H9 (cell line): ENCODE measurements at regions not wholly inside any gene's neighbourhood (a gene's known extent, or its start where the extent isn't known, plus 50 kb on each side); places are given as distances from the start of the nearest gene placed in this dataset.

Experiments used
- DNase-seq: peaks from one replicate; pipeline ENCODE4 v3.0.0-alpha.2; 2017
- H2AFZ ChIP-seq: one replicate; pipeline ENCODE4 v1.6.1; 2013; ENCODE audit warnings: mild to moderate bottlenecking, low read length, control low read depth, moderate library complexity
- H2AK5ac ChIP-seq: 2 replicates; pipeline ENCODE4 v1.6.1; 2013; ENCODE audit warnings: low read length, control low read depth, mixed read lengths; ENCODE audit not compliant: insufficient read length
- H2BK120ac ChIP-seq: one replicate; pipeline ENCODE4 v1.6.1; 2013; ENCODE audit warnings: low read depth, mild to moderate bottlenecking, low read length, control low read depth, inconsistent platforms; ENCODE audit not compliant: poor library complexity, severe bottlenecking
- H2BK12ac ChIP-seq: 2 replicates; pipeline ENCODE4 v1.6.1; 2013; ENCODE audit warnings: low read length, control low read depth, mixed read lengths, low read depth; ENCODE audit not compliant: insufficient read length
- H2BK15ac ChIP-seq: 2 replicates; pipeline ENCODE4 v1.6.1; 2013; ENCODE audit warnings: low read depth, low read length, control low read depth
- H2BK20ac ChIP-seq: one replicate; pipeline ENCODE4 v1.6.1; 2013; ENCODE audit warnings: low read depth, mild to moderate bottlenecking, low read length, control low read depth, inconsistent platforms; ENCODE audit not compliant: poor library complexity, severe bottlenecking
- H2BK5ac ChIP-seq: 2 replicates; pipeline ENCODE4 v1.6.1; 2013; ENCODE audit warnings: low read length, control low read depth, mixed read lengths; ENCODE audit not compliant: insufficient read length
- H3K14ac ChIP-seq: 2 replicates; pipeline ENCODE4 v1.6.1; 2013; ENCODE audit warnings: low read length, control low read depth; ENCODE audit not compliant: insufficient read depth
- H3K18ac ChIP-seq: 2 replicates; pipeline ENCODE4 v1.6.1; 2013; ENCODE audit warnings: low read depth, mild to moderate bottlenecking, mixed read lengths, low read length, control low read depth; ENCODE audit not compliant: insufficient read length
- H3K23ac ChIP-seq: 2 replicates; pipeline ENCODE4 v1.6.1; 2013; ENCODE audit warnings: low read length, control low read depth, mixed read lengths, low read depth; ENCODE audit not compliant: insufficient read length
- H3K23me2 ChIP-seq: 2 replicates; pipeline ENCODE4 v1.6.1; 2013; ENCODE audit warnings: low read depth, mild to moderate bottlenecking, mixed read lengths, low read length, control low read depth; ENCODE audit not compliant: insufficient read length, poor library complexity, severe bottlenecking
- H3K27ac ChIP-seq: 2 replicates; pipeline ENCODE4 v1.5.1; 2013; ENCODE audit warnings: low read length, control low read depth, mixed read lengths, low read depth; ENCODE audit not compliant: insufficient read length
- H3K27me3 ChIP-seq: 2 replicates; pipeline ENCODE4 v1.6.1; 2013; ENCODE audit warnings: low read length, control low read depth, inconsistent platforms; ENCODE audit not compliant: insufficient read depth
- H3K4ac ChIP-seq: 2 replicates; pipeline ENCODE4 v1.6.1; 2013; ENCODE audit warnings: low read depth, mild to moderate bottlenecking, control low read depth, inconsistent platforms, low read length, moderate library complexity
- H3K4me1 ChIP-seq: 2 replicates; pipeline ENCODE4 v1.6.1; 2013; ENCODE audit warnings: low read length, control low read depth, inconsistent platforms; ENCODE audit not compliant: insufficient read depth
- H3K4me2 ChIP-seq: 2 replicates; pipeline ENCODE4 v1.6.1; 2013; ENCODE audit warnings: low read length, control low read depth, mixed read lengths; ENCODE audit not compliant: insufficient read length, insufficient read depth
- H3K56ac ChIP-seq: 2 replicates; pipeline ENCODE4 v1.6.1; 2013; ENCODE audit warnings: low read depth, mild to moderate bottlenecking, mixed read lengths, low read length, control low read depth; ENCODE audit not compliant: insufficient read length
- H3K79me1 ChIP-seq: 2 replicates; pipeline ENCODE4 v1.6.1; 2013; ENCODE audit warnings: low read depth, mild to moderate bottlenecking, moderate library complexity, low read length, control low read depth, inconsistent platforms; ENCODE audit not compliant: insufficient read depth, poor library complexity, severe bottlenecking
- H3K79me2 ChIP-seq: 2 replicates; pipeline ENCODE4 v1.6.1; 2013; ENCODE audit warnings: low read length, control low read depth, inconsistent platforms; ENCODE audit not compliant: insufficient read depth
- H3K9ac ChIP-seq: 2 replicates; pipeline ENCODE4 v1.6.1; 2013; ENCODE audit warnings: low read length, control low read depth, mixed read lengths; ENCODE audit not compliant: insufficient read length; ENCODE audit errors: extremely low read depth
- H3K9me3 ChIP-seq: one replicate; pipeline ENCODE4 v1.6.1; 2013; ENCODE audit warnings: low read depth, low read length, inconsistent platforms; ENCODE audit not compliant: control insufficient read depth
- H3T11ph ChIP-seq: one replicate; pipeline ENCODE4 v1.6.1; 2013; ENCODE audit warnings: mild to moderate bottlenecking, low read length, control low read depth, inconsistent platforms
- H4K20me1 ChIP-seq: one replicate; pipeline ENCODE4 v1.6.1; 2013; ENCODE audit not compliant: control insufficient read depth, insufficient read length, insufficient read depth
- H4K5ac ChIP-seq: 2 replicates; pipeline ENCODE4 v1.6.1; 2013; ENCODE audit warnings: low read depth, mild to moderate bottlenecking, mixed read lengths, low read length, control low read depth; ENCODE audit not compliant: insufficient read length
- H4K8ac ChIP-seq: replicated peaks from 2 replicates; pipeline ENCODE4 v1.6.1; 2013; ENCODE audit warnings: low read length, control low read depth, mixed read lengths, low read depth; ENCODE audit not compliant: insufficient read length
- H4K91ac ChIP-seq: 2 replicates; pipeline ENCODE4 v1.6.1; 2013; ENCODE audit warnings: low read depth, mild to moderate bottlenecking, moderate library complexity, mixed read lengths, low read length, control low read depth; ENCODE audit not compliant: insufficient read length
- H3K27ac Mint-ChIP-seq, 3 experiments: 2 replicates in 2 of 3; 3 replicates in 1 of 3; pipeline ENCODE4 v1.8.0; 2020 to 2021; ENCODE audit warnings: mixed read lengths in 3 of 3, mild to moderate bottlenecking in 1 of 3, moderate library complexity in 1 of 3
- H3K27me3 Mint-ChIP-seq: 2 replicates; pipeline ENCODE4 v1.8.0; 2021; ENCODE audit warnings: low read depth, mild to moderate bottlenecking, moderate library complexity, mixed read lengths
- H3K36me3 Mint-ChIP-seq, 3 experiments: 2 replicates in 2 of 3; 3 replicates in 1 of 3; pipeline ENCODE4 v1.8.0; 2020 to 2021; ENCODE audit warnings: low read depth in 3 of 3, mixed read lengths in 3 of 3; ENCODE audit not compliant: insufficient read depth in 1 of 3
- H3K4me1 Mint-ChIP-seq, 2 experiments: 2 replicates each; pipeline ENCODE4 v1.8.0; 2020; ENCODE audit warnings: mixed read lengths in 2 of 2
- H3K4me3 Mint-ChIP-seq, 2 experiments: 2 replicates in 1 of 2; 3 replicates in 1 of 2; pipeline ENCODE4 v1.8.0; 2020 to 2021; ENCODE audit warnings: mild to moderate bottlenecking in 2 of 2, mixed read lengths in 2 of 2, moderate library complexity in 1 of 2
- H3K9me3 Mint-ChIP-seq, 2 experiments: 2 replicates in 1 of 2; 3 replicates in 1 of 2; pipeline ENCODE4 v1.8.0; 2020; ENCODE audit warnings: mild to moderate bottlenecking in 2 of 2, mixed read lengths in 2 of 2, moderate library complexity in 1 of 2
- CTCF ChIP-seq: fragments of 200-600 bp; sonication (generic); conservative IDR thresholded peaks from 3 replicates; pipeline ENCODE4 v1.8.0; 2021; ENCODE audit warnings: antibody characterized with exemption, mild to moderate bottlenecking
- WGBS: extraction: QIAGEN DNeasy Blood & Tissue Kit; methylation state at CpG from one replicate; pipeline ENCODE4 v1.1.7; 2013; ENCODE audit warnings: missing lambda C conversion rate, low lambda C conversion rate, mixed read lengths; ENCODE audit not compliant: insufficient read length; ENCODE audit errors: extremely low coverage; 5-methylcytosine and 5-hydroxymethylcytosine counted together

GRCh38 chr5:165397516-165397915, 1892.1 kb downstream of the MAT2B start:
- no CpG with 5 or more reads among the region's 1 CpG for WGBS
- no peaks in the 10 kb centered on the region for H3K36me3 Mint-ChIP-seq
- H3K23ac ChIP-seq, result no peak overlapping the region

More at GRCh38 chr5:165397516-165397915, 1892.1 kb downstream of the MAT2B start:
- Histone ChIP-seq H3K4me1 (no peaks in the 10 kb centered on the region), H3K14ac (no peak overlapping the region), H2AFZ (no peak overlapping the region), H4K20me1 (no peaks in the 10 kb centered on the region), H3K4ac (no peak overlapping the region), H3K79me2 (no peaks in the 10 kb centered on the region), H3K27me3 (no peaks in the 10 kb centered on the region), H3K27ac (no peak overlapping the region), H3K9ac (no peak overlapping the region), H2BK12ac (no peak overlapping the region), H3K4me2 (no peak overlapping the region), H2BK15ac (no peak overlapping the region), H4K91ac (no peak overlapping the region), H4K8ac (no peak overlapping the region), H3K79me1 (no peaks in the 10 kb centered on the region), H3K56ac (no peak overlapping the region), H2BK5ac (no peak overlapping the region), H3K9me3 (no peaks in the 10 kb centered on the region), H3K23me2 (no peaks in the 10 kb centered on the region), H3T11ph (no peak overlapping the region), H3K18ac (no peak overlapping the region), H2BK20ac (no peak overlapping the region), H2AK5ac (no peak overlapping the region), H4K5ac (no peak overlapping the region), H2BK120ac (no peak overlapping the region)
- no peak for TF ChIP-seq CTCF
- Mint-ChIP-seq H3K4me1 (peaks cover 8 to 14% of the 10 kb centered on the region in 2 experiments), H3K27ac (no peak overlapping the region), H3K27me3 (no peaks in the 10 kb centered on the region), H3K9me3 (no peaks in the 10 kb centered on the region), H3K4me3 (no peak overlapping the region)
- no peak for DNase-seq
